Body of pancreas (tissue), 4 donors: ENCODE measurements at regions not wholly inside any gene's neighbourhood (a gene's known extent, or its start where the extent isn't known, plus 50 kb on each side); places are given as distances from the start of the nearest gene placed in this dataset.

ENCODE experiments used
- CTCF ChIP-seq, 7 experiments: fragments of 450-650 bp in 4 of 7; fragments of 200-600 bp in 3 of 7; sonication (generic) in 3 of 7; IDR thresholded peaks; one replicate each; pipeline ENCODE4 v1.5.1; 2016 to 2019; ENCODE audit warnings: antibody characterized with exemption in 7 of 7
- POLR2A ChIP-seq, 3 donors: fragments of 450-650 bp; IDR thresholded peaks; one replicate each; pipeline ENCODE4 v1.6.1; 2016; ENCODE audit warnings: antibody characterized with exemption in 3 of 3, mild to moderate bottlenecking in 2 of 3

DNA sequence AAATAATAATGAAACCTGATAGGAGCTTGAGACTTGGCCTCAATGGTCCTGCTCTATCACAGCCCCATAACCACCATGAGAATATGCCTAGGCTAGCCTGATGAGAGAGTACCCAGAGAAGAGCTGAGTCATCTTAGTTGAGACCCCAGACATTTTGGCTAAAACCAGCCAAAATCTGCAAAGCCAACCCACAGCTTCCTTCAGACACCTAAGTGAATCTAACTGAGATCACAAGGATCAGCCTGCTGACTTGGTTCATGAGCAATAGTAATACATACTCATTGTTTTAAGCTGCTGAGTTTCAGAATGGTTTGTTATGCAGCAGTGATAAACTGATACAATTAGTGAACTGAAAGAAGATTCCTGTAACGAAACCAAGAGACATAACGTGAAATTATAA lies 473.7 kb upstream of the PTGER4 start:
- TF ChIP-seq CTCF (IDR thresholded peaks at IDR 0.05) (no peak), POLR2A (IDR thresholded peaks at IDR 0.05) (no peak)
